HepG2 (cell line): ENCODE measurements at regions not wholly inside any gene's neighbourhood (a gene's known extent, or its start where the extent isn't known, plus 50 kb on each side); places are given as distances from the start of the nearest gene placed in this dataset.

ENCODE experiments used
- ATAC-seq: fragments of 200-7000 bp; cut with Tn5 transposase; 3 replicates; pipeline ENCODE4 v1.9.1; 2020; ENCODE audit warnings: mild to moderate bottlenecking, moderate library complexity
- BruUV-seq: library from RNA; stranded (reverse); fragments of 400-500 nt; replicated peaks from 2 replicates; lab custom pipeline; 2021; lab: Mats Ljungman, UMichigan
- CTCF ChIA-PET: fragments of 300-600 bp; formaldehyde crosslinking; extraction: SDS; loops from one replicate; lab custom pipeline; 2021; ENCODE audit warnings: low total read pairs, inconsistent platforms, low intra/inter-chr PET ratio; lab: Yijun Ruan, JAX
- POLR2A ChIA-PET: fragments of 350-600 bp; sonication (Branson Sonifier 250); formaldehyde crosslinking; loops from one replicate; lab custom pipeline; 2020; ENCODE audit warnings: antibody characterized with exemption, inconsistent platforms; lab: Yijun Ruan, JAX
- DNase-seq: peaks from one replicate; pipeline ENCODE4 v3.0.0-alpha.2; 2015; ENCODE audit warnings: low spot score
- FAIRE-seq: peaks from 3 replicates; lab custom pipeline; 2011; peaks lifted over from hg19 to GRCh38; lab: Jason Lieb, UNC
- H2AFZ ChIP-seq: one replicate; pipeline ENCODE4 v1.6.1; 2011; ENCODE audit warnings: low read length, inconsistent platforms
- H3K27ac ChIP-seq: fragments of 300-600 bp; 3 replicates; pipeline ENCODE4 v1.8.0; 2011; ENCODE audit warnings: mixed run types, mild to moderate bottlenecking, mixed read lengths, low read length, inconsistent platforms; ENCODE audit not compliant: insufficient read depth; ENCODE audit errors: extremely low read length
- H3K27me3 ChIP-seq, 2 experiments: fragments of 200-600 bp in 1 of 2; 2 replicates in 1 of 2; 3 replicates in 1 of 2; pipeline versions ENCODE4 v1.6.0 to v1.8.0; 2011; ENCODE audit warnings: low read length in 2 of 2, mild to moderate bottlenecking in 2 of 2, moderate library complexity in 2 of 2, inconsistent platforms in 1 of 2; ENCODE audit not compliant: insufficient read depth in 2 of 2, control insufficient read depth in 1 of 2
- H3K36me3 ChIP-seq, 2 experiments: fragments of 200-600 bp in 1 of 2; replicated peaks in 1 of 2; 2 replicates in 1 of 2; 3 replicates in 1 of 2; pipeline versions ENCODE4 v1.5.1 to v1.8.0; 2011; ENCODE audit warnings: low read length in 2 of 2, inconsistent platforms in 1 of 2; ENCODE audit not compliant: insufficient read depth in 2 of 2, control insufficient read depth in 1 of 2
- H3K4me1 ChIP-seq: 2 replicates; pipeline ENCODE4 v1.5.1; 2012; ENCODE audit warnings: low read length, inconsistent platforms; ENCODE audit not compliant: insufficient read depth
- H3K4me2 ChIP-seq: 2 replicates; pipeline ENCODE4 v1.6.0; 2011; ENCODE audit warnings: low read depth, low read length, inconsistent platforms
- H3K4me3 ChIP-seq, 3 experiments: fragments of 200-600 bp in 1 of 3; sonication (generic), shearing (Covaris generic) in 1 of 3; replicated peaks in 1 of 3; 2 replicates each; pipeline ENCODE4 v1.5.1; 2011 to 2016; ENCODE audit warnings: low read length in 3 of 3, inconsistent platforms in 2 of 3, low read depth in 2 of 3, mild to moderate bottlenecking in 2 of 3, control low read depth in 1 of 3, mixed read lengths in 1 of 3; ENCODE audit not compliant: insufficient read depth in 1 of 3
- H3K79me2 ChIP-seq: one replicate; pipeline ENCODE4 v1.6.1; 2011; ENCODE audit warnings: low read length, inconsistent platforms; ENCODE audit not compliant: insufficient read depth
- H3K9ac ChIP-seq: 2 replicates; pipeline ENCODE4 v1.6.0; 2011; ENCODE audit warnings: mild to moderate bottlenecking, low read depth, low read length, inconsistent platforms; ENCODE audit not compliant: insufficient read depth
- H3K9me3 ChIP-seq: 2 replicates; pipeline ENCODE4 v1.5.1; 2012; ENCODE audit warnings: mild to moderate bottlenecking, low read length
- H4K20me1 ChIP-seq: 2 replicates; pipeline ENCODE4 v1.6.0; 2011; ENCODE audit warnings: inconsistent platforms, mild to moderate bottlenecking, low read length, moderate library complexity; ENCODE audit not compliant: insufficient read depth
- ARID2 ChIP-seq: sonication (generic); formaldehyde crosslinking; IDR thresholded peaks from 2 replicates; pipeline ENCODE4 v1.8.1; 2022; ENCODE audit warnings: mild to moderate bottlenecking, missing genetic modification reagents, borderline replicate concordance
- ARNT ChIP-seq: fragments of 450-650 bp; IDR thresholded peaks from 2 replicates; pipeline ENCODE4 v1.6.1; 2017
- CTCF ChIP-seq: sonication (generic); formaldehyde crosslinking; IDR thresholded peaks from 2 replicates; pipeline ENCODE4 v1.5.0; 2020; ENCODE audit warnings: mild to moderate bottlenecking, missing genetic modification reagents, moderate library complexity
- FOSL1 ChIP-seq: sonication (generic); formaldehyde crosslinking; IDR thresholded peaks from 2 replicates; pipeline ENCODE4 v1.9.0; 2021; ENCODE audit warnings: missing genetic modification reagents, borderline replicate concordance
- STAG1 ChIP-seq: sonication (generic); formaldehyde crosslinking; IDR thresholded peaks from 2 replicates; pipeline ENCODE4 v1.4.0; 2020; ENCODE audit warnings: missing genetic modification reagents
- ZNF383 ChIP-seq: sonication (generic); formaldehyde crosslinking; IDR thresholded peaks from 2 replicates; pipeline ENCODE4 v1.4.0; 2020; ENCODE audit warnings: missing genetic modification reagents, mild to moderate bottlenecking, borderline replicate concordance
- WGBS: methylation state at CpG from one replicate; pipeline ENCODE4 v1.1.6; 2017; ENCODE audit warnings: low lambda C conversion rate; 5-methylcytosine and 5-hydroxymethylcytosine counted together
- in situ Hi-C: cut with HindIII; loops from 2 replicates; pipeline ENCODE4 v1.10.0; 2017; ENCODE audit warnings: low pct_unique_long_range_greater_than_20kb; ENCODE audit not compliant: extremely low pct_ligation_motif_present
- intact Hi-C: fragments of 100-400 bp; cut with micrococcal nuclease; formaldehyde crosslinking; loops from one replicate; pipeline ENCODE4 v1.10.0; 2022; ENCODE audit not compliant: unreplicated experiment
- TF ChIP-seq, protein P1 (sequence below): sonication (generic); formaldehyde crosslinking; IDR thresholded peaks from 2 replicates; pipeline ENCODE4 v1.5.0; 2020; ENCODE audit warnings: missing genetic modification reagents

DNA sequence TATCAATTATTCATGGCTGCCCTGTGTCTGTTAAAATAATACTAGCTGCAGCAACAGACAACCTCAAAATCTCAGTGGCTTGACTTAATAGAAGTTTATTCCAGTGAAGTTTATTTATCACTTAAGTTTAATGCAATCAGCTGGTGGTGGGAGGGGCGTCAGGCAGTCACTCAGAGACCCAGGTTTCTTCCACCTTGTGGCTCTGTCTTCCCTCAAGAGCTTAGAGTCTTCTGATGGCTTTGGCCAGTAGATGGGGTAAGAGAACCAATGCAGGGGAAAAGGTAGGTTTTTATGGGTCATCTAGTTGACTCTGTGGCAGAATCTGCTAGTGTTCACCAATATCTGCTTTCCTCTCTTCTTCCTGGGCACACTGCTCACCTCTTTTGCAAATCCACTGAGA, 668.9 kb downstream of the AACS start:
- TF ChIP-seq ARID2 = no peak
- TF ChIP-seq STAG1 (CRISPR knock-in tag) = peak; percentile 39
- TF ChIP-seq ARNT = no peak
- peak; percentile 44 for TF ChIP-seq CTCF (CRISPR knock-in tag)
- TF ChIP-seq ZNF383 = peak; percentile 96
- TF ChIP-seq, protein P1, sequence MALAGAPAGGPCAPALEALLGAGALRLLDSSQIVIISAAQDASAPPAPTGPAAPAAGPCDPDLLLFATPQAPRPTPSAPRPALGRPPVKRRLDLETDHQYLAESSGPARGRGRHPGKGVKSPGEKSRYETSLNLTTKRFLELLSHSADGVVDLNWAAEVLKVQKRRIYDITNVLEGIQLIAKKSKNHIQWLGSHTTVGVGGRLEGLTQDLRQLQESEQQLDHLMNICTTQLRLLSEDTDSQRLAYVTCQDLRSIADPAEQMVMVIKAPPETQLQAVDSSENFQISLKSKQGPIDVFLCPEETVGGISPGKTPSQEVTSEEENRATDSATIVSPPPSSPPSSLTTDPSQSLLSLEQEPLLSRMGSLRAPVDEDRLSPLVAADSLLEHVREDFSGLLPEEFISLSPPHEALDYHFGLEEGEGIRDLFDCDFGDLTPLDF (CRISPR knock-in tag) = no peak

DNA sequence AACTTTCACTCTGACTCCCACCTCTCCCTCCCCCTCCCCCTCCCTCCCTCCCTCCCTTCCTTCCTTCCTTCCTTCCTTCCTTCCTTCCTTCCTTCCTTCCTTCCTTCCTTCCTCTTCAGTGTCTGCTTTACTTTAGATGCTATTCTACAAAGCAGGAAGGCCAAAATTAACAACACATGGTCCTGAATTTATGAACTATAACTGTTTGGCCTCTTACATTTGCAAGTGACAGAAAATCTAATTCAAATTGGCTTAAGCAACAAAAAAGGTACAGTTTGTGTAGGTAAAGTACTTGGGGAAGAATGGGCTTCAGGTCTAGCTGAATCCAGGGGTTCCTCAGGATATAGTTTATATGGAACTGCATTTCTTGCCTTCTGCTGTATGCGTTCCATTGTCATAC, 673.0 kb downstream of the AACS start:
- ATAC-seq = no peak
- ChIA-PET POLR2A (no interaction called here), CTCF (no interaction called here)
- Histone ChIP-seq H3K79me2 (no peaks in the 10 kb centered on the region), H3K4me2 (no peak overlapping the region), H3K4me1 (no peaks in the 10 kb centered on the region), H3K27ac (no peak overlapping the region), H2AFZ (no peak overlapping the region), H3K27me3 (no peaks in the 10 kb centered on the region; a peak in 1 of 5 replicates), H4K20me1 (no peaks in the 10 kb centered on the region), H3K9me3 (peaks cover 9% of the 10 kb centered on the region; the same call in 1 of the 2 replicates), H3K4me3 (no peak overlapping the region), H3K9ac (no peak overlapping the region), H3K36me3 (no peaks in the 10 kb centered on the region)
- TF ChIP-seq FOSL1 (CRISPR knock-in tag) = no peak
- in situ Hi-C loops = no loop called here
- no TSS peak for BruUV-seq
- no peak for FAIRE-seq
- 33% methylated on average over 1 of the region's 1 CpG for WGBS
- no peak for DNase-seq
- intact Hi-C loops = no loop called here

More for the DNA sequence above, 668.9 kb downstream of the AACS start:
- ChIA-PET CTCF (no interaction called here), POLR2A (no interaction called here)
- no peak overlapping the region for H3K9ac ChIP-seq
- H3K36me3 ChIP-seq = no peaks in the 10 kb centered on the region
- H3K4me3 ChIP-seq = no peak overlapping the region
- intact Hi-C loops = no loop called here
- H3K4me1 ChIP-seq = no peaks in the 10 kb centered on the region
- FAIRE-seq (no peak), ATAC-seq (no peak), DNase-seq (no peak)
- H3K27ac ChIP-seq = no peak overlapping the region
- in situ Hi-C loops = no loop called here
- H3K79me2 ChIP-seq = no peaks in the 10 kb centered on the region
- 0% methylated on average over 1 of the region's 1 CpG for WGBS
- H3K9me3 ChIP-seq = peaks cover 16% of the 10 kb centered on the region
- no peaks in the 10 kb centered on the region for H4K20me1 ChIP-seq
- BruUV-seq = no TSS peak
- no peaks in the 10 kb centered on the region; a peak in 1 of 5 replicates for H3K27me3 ChIP-seq
- H2AFZ ChIP-seq = no peak overlapping the region
- no peak overlapping the region for H3K4me2 ChIP-seq
